Epidermal melanocyte (primary cell): ENCODE measurements at regions not wholly inside any gene's neighbourhood (a gene's known extent, or its start where the extent isn't known, plus 50 kb on each side); places are given as distances from the start of the nearest gene placed in this dataset.

ENCODE experiments used
- DNase-seq: peaks from one replicate; pipeline ENCODE4 v3.0.0; 2011; ENCODE audit warnings: low spot score; ENCODE audit not compliant: insufficient read length

- no peak for DNase-seq
Observed at GRCh38 chr5:8953016-8953415, 592.9 kb downstream of the SEMA5A start.

- DNase-seq, result no peak
Observed at GRCh38 chr5:8953911-8954438, 591.9 kb downstream of the SEMA5A start.

GRCh38 chr5:8954801-8955200 lies 591.1 kb downstream of the SEMA5A start:
- no peak for DNase-seq

GRCh38 chr5:8956659-8957058 lies 589.2 kb downstream of the SEMA5A start:
- no peak for DNase-seq

DNA sequence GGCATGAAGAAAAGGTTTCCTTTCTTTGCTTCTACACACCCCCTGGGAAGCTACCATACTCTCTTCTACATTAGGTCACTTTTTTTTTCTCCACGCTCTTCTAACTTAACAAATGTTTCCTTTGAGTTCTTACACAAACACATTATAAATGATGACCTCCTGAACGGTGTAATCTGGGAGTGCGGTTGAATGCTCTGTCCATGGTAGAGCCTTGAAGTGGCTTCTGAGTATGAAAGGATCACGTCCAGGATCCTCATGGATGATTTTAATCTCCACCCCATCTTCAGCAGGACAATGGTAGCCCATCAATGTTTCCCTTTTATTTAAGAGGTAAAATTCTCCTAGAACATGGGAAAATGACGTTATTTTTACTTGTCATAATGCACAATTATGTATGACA lies 587.3 kb downstream of the SEMA5A start:
- DNase-seq, result no peak

DNA sequence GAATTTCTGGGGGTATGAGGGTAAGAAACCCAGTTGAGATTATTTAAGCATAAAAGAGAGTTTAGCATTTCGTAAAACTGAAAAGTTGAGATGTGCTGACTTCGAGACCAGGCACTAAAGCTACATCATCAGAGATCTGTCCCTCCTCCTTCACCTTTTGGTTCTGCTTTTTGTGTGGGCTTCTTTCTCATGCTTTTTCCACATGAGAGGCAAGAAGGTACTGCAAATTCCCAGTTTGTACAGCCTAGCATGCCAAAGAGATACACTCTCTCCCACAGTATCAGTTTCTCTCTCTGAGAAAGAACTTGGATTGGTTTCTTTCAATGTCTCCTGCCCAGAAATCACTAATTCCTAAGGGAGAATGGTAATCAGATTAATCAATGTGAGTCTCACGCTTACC lies 584.7 kb downstream of the SEMA5A start:
- no peak for DNase-seq

DNA sequence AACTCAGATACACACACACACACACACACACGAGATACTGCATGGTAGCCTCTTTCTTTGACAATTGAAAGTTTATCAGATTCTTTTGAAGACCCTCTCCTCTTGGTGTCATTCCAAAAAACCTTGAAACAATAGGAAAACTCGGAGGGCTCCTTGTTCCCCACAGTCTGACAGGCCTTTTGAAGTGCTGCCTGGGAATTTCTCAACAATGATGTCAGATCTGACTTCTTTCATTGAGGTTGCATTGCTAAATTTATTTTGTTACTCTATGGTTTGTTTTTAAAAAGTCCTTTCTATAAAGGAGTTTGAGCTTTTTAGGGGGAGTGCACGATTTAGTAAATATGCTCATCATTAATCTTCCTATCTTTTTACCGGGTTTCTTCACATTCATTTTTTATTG lies 583.9 kb downstream of the SEMA5A start:
- no peak for DNase-seq

DNA sequence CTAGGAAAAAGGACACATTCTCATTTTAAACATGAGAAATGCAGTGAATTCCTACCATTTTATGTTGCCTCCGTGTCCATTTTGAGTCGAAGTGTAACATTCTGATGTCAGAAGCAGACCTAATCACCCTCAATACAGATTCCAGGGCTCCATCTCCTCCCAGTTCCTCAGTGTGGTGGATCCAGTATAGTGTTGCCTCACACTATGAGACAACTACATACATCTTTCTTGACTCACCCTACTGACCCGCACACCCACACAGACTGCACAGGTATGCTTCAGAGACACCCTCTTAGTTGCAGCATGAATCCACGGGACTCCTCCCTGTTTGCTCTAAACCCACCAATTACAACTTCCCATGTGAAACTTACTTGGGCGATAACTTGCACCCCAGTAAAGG lies 564.9 kb downstream of the SEMA5A start:
- DNase-seq, result no peak

GRCh38 chr5:8981496-8981895 lies 564.4 kb downstream of the SEMA5A start:
- no peak for DNase-seq

GRCh38 chr5:8984386-8984785 lies 561.5 kb downstream of the SEMA5A start:
- no peak for DNase-seq
